AG04449 (cell line): ENCODE measurements at regions not wholly inside any gene's neighbourhood (a gene's known extent, or its start where the extent isn't known, plus 50 kb on each side); places are given as distances from the start of the nearest gene placed in this dataset.
A peak's percentile ranks its signal among the peaks of the same experiment; 100 is the strongest.

Experiments
- CTCF ChIA-PET: fragments of 350-600 bp; formaldehyde crosslinking; extraction: SDS; loops from one replicate; lab custom pipeline; 2021; ENCODE audit warnings: antibody characterized with exemption; lab: Yijun Ruan, JAX
- POLR2A ChIA-PET: fragments of 400-600, 350-600 bp; formaldehyde crosslinking; extraction: SDS; loops from one replicate; lab custom pipeline; 2020; ENCODE audit warnings: antibody characterized with exemption, inconsistent platforms; lab: Yijun Ruan, JAX
- DNase-seq: peaks from one replicate; pipeline ENCODE4 v3.0.0-alpha.2; 2010; ENCODE audit warnings: low read depth, low spot score
- H3K4me3 ChIP-seq: 2 replicates; pipeline ENCODE4 v1.5.1; 2011; ENCODE audit warnings: low read depth, mild to moderate bottlenecking, control low read depth, low read length
- CTCF ChIP-seq: IDR thresholded peaks from one replicate; pipeline ENCODE4 v1.5.1; 2011; ENCODE audit warnings: mild to moderate bottlenecking, moderate library complexity, low read length, control low read depth, inconsistent platforms; ENCODE audit not compliant: insufficient read depth; ENCODE audit errors: missing control alignments

GRCh38 chr6:122020588-122021264 is 378.7 kb upstream of the HSF2 start:
- no peak for DNase-seq
- ChIA-PET POLR2A (no interaction called here), CTCF (interaction anchor here (0.7 to 2.4 kb wide), 2 partner anchors 12 to 590 kb away, joined by 3 to 11 read pairs; no protein-coding TSS in a partner anchor)
- TF ChIP-seq CTCF = no peak
- no peak overlapping the region for H3K4me3 ChIP-seq

- POLR2A ChIA-PET = no interaction called here
- no peak for TF ChIP-seq CTCF
- no peak overlapping the region for H3K4me3 ChIP-seq
- no peak for DNase-seq
- CTCF ChIA-PET = interaction anchor here (1.5 kb wide), 1 partner anchor 8 kb away, joined by 6 read pairs; no protein-coding TSS in a partner anchor
Observed at GRCh38 chr6:122025104-122025503, 374.3 kb upstream of the HSF2 start.

- POLR2A ChIA-PET = no interaction called here
- no peak overlapping the region for H3K4me3 ChIP-seq
- no peak for TF ChIP-seq CTCF
- CTCF ChIA-PET = interaction anchor here (0.9 to 1.0 kb wide), 2 partner anchors 13 to 590 kb away, joined by 3 read pairs; no protein-coding TSS in a partner anchor
- DNase-seq = no peak
Observed at GRCh38 chr6:122026582-122027369, 372.7 kb upstream of the HSF2 start.

GRCh38 chr6:122028933-122029522 is 370.4 kb upstream of the HSF2 start:
- no peak overlapping the region for H3K4me3 ChIP-seq
- no peak for TF ChIP-seq CTCF
- DNase-seq = no peak
- ChIA-PET POLR2A (no interaction called here), CTCF (interaction anchor here (1.0 kb wide), 1 partner anchor 10 kb away, joined by 3 read pairs; no protein-coding TSS in a partner anchor)

- ChIA-PET CTCF (interaction anchor here (0.6 to 3.1 kb wide), 36 partner anchors 8 to 699 kb away, joined by 3 to 53 read pairs (median 4); partner anchors contain the start of gene GJA1), POLR2A (no interaction called here)
- no peak overlapping the region for H3K4me3 ChIP-seq
- DNase-seq = no peak
- TF ChIP-seq CTCF = peak; percentile 43
Observed at GRCh38 chr6:122033564-122034181, 365.8 kb upstream of the HSF2 start.
